ENCODE measurements at regions not wholly inside any gene's neighbourhood (a gene's known extent, or its start where the extent isn't known, plus 50 kb on each side); places are given as distances from the start of the nearest gene placed in this dataset.

- TF ChIP-seq CTCF (IDR thresholded peaks at IDR 0.05) = no peak
- no peak for TF ChIP-seq POLR2A (IDR thresholded peaks at IDR 0.05)
Measured at GRCh38 chr2:70357684-70358071, 55.8 kb upstream of the FAM136A start.

Data from testis (tissue), 2 donors.